Left cardiac atrium (tissue), 4 donors: ENCODE measurements at regions not wholly inside any gene's neighbourhood (a gene's known extent, or its start where the extent isn't known, plus 50 kb on each side); places are given as distances from the start of the nearest gene placed in this dataset.
"Not testable (repeated sequence)": the region's sequence is repeated elsewhere in the genome, so short reads cannot be mapped to it uniquely, and the experiment has no call there.

Source experiments
- ATAC-seq, 2 donors: fragments of 200-7000 bp; cut with Tn5 transposase; one replicate each; pipeline ENCODE4 v1.9.1; 2020; ENCODE audit warnings: mild to moderate bottlenecking in 2 of 2, moderate library complexity in 2 of 2
- DNase-seq: peaks from one replicate; pipeline ENCODE4 v3.0.0-alpha.2; 2020
- intact Hi-C, 2 donors: fragments of 100-400 bp; cut with DNase I; formaldehyde crosslinking; loops; one replicate each; pipeline versions ENCODE4 v1.14.1 to v1.15.1; 2022 to 2023
- donor health status: DM: no; HTN: yes; CAD: no.
- donor health status: DM: no; HTN: yes; CAD: no; lungs with severe emphysema.
- donor health status: DM: yes; HTN: yes; CAD: no.
- donor health status: Dilated cardiomyopathy.

DNA sequence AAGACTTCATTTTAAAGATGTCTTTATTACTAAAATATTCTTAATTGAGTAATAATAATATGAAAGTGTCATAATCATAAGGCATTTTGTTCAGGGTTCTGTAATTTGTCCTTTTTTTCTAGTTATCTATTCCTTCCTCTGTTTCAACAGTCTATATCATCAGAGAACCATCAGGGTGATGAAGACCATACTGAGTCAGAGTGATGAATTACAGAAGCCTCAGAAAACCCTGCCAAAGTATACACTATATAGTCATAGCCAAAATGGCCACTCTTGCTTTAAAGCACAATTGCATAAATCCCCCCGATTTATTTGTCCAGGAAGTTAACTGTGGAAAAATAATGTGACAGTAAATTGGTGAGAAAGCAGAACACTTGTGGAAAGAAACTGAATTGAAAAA is 735.0 kb downstream of the EPHA7 start:
- ATAC-seq = no peak
- intact Hi-C loops = no loop called here

GRCh38 chr6:92683748-92684147 is 735.6 kb downstream of the EPHA7 start:
- no peak for DNase-seq
- intact Hi-C loops = no loop called here
- no peak for ATAC-seq

More for the DNA sequence above, 735.0 kb downstream of the EPHA7 start:
- no peak for DNase-seq

DNA sequence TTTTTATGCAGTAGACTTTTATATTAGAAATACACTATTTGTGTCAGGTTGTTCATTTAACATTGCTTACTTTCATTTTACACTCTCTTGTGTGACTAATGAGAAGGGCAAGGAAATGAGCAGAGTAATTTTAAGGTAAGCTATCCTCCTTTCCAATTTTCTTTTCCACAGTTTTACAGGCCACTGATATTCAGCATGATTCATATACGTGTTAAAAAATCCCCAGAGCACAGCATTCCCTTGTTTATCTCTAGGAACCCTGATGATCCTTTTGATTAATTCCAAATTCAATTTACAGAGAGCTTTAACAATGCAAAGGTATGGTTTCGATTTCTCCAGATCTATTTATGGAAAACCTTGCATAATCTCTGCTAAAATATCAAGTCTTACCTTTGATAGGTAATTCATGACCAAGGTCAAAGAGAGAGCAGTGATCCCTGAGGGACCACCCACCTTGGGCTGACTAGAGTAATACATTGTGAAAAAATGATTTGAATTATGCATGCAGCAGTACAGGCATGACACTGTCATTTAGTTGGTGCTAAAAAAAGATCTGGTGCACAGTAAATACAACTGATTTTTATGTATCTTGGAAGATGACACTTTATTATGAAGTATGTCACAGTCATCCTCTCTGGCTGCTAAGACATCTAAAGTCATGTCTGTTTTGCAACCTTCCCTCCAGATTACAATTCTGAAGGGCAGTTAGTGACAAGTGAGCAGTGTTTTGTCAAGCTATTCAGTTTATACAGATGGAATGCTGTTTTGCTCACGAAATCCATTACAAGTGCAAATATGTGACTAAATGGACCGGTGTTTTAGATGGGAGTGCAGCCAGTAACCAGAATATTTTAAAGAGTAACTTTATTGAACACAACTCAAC is 736.6 kb downstream of the EPHA7 start:
- ATAC-seq (no peak), DNase-seq (no peak)
- intact Hi-C loops = no loop called here

DNA sequence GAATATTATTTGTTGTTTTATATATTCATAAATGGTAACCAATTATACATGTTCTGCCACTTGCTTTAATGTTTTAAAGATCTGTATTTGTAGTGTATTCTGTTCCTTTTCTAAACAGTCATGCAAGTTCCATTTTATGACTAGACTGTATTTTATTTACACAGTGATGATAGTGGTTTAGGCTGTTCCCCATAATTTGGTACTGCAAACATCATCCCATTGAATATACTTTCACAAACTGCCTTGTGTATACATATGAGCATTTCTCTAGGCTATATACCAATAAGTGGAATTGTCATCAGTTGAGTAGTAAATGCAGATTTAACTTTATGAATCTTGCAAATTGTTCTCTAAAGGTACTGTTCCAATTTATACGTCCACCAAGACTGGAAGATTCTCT is 738.0 kb downstream of the EPHA7 start:
- intact Hi-C loops = no loop called here
- no peak for DNase-seq
- no peak for ATAC-seq

GRCh38 chr6:92671462-92671861 is 747.9 kb downstream of the EPHA7 start:
- intact Hi-C loops, DNase-seq: not testable (repeated sequence)
- ATAC-seq = peak in 1 of 2 donors; percentile 17

DNA sequence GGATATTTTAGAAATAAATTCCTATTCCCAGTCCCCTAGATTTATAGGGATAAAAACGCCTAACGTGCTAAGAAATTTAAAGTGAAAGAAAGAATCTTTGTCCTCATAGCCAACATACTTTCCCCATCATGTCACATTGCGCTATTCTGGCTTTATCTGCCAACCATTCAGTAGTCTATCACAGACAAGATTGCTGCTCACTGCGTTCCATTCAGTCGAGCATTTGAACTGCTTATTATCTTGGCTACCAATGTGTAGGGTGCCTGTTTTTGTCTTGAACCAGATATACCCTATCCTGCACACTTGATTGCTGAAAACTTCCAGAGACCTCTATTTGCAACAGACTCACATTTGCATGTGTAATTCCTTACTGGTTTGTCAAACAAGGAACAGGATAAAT is 751.5 kb downstream of the EPHA7 start:
- DNase-seq (no peak), ATAC-seq (peak; percentile 54 to 73)
- intact Hi-C loops = no loop called here

- intact Hi-C loops = no loop called here
- no peak for DNase-seq
- ATAC-seq = no peak
Measured at GRCh38 chr6:92648364-92649086, 770.8 kb downstream of the EPHA7 start.

DNA sequence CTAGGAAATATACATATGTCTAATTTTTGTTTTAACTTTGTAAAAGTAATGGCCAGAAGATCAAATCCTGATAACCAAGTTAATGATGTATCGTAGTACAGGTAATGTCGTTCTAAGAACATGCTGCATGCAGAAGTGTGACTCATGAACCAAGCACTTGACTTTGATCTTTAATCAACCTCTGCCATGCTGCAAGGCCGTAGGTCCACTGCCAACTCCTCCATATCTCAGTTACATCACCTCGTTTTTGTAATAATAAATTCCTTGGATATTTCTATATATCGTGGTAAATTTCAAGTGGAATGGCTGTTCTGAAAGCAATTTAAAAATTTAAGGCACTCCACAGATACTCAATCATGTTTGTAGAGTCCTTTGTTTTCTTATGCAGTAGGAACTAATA is 771.7 kb downstream of the EPHA7 start:
- intact Hi-C loops = no loop called here
- ATAC-seq (peak in 1 of 2 donors; percentile 54), DNase-seq (no peak)

DNA sequence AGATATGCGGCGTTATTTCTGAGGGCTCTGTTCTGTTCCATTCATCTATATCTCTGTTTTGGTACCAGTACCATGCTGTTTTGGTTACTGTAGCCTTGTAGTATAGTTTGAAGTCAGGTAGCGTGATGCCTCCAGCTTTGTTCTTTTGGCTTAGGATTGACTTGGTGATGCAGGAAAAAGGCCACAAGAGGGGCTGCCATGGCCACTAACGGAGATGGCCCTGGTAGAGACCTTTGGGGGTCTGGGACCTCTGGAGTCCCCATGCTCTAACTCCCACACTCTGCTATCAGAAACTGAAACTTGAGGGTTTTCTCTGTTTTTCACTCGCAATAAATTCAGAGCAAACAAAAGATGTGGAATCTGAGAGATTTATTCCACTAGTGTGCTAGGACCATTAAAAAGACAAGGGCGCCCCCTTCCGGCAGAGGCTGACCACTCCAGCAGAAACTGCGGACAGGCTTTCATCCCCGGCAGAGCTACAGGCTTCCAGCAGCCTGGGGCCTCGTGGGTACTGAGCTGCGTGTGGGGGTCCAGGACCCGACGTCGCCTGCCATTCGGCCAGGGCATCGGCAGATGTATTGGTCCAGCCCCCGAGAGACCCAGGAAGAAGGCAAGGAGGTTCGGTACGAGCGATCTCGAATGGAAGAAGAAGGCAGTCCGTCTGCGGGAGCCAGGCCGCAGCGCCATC is 775.1 kb downstream of the EPHA7 start:
- DNase-seq (peak; percentile 30), ATAC-seq (peak in 1 of 2 donors; percentile 47)
- intact Hi-C loops = not testable (repeated sequence)

GRCh38 chr6:92635553-92636153 is 783.7 kb downstream of the EPHA7 start:
- DNase-seq (no peak), ATAC-seq (no peak)
- intact Hi-C loops = no loop called here

- DNase-seq = no peak
- intact Hi-C loops = no loop called here
- ATAC-seq = no peak
Measured at GRCh38 chr6:92634561-92634960, 784.8 kb downstream of the EPHA7 start.

DNA sequence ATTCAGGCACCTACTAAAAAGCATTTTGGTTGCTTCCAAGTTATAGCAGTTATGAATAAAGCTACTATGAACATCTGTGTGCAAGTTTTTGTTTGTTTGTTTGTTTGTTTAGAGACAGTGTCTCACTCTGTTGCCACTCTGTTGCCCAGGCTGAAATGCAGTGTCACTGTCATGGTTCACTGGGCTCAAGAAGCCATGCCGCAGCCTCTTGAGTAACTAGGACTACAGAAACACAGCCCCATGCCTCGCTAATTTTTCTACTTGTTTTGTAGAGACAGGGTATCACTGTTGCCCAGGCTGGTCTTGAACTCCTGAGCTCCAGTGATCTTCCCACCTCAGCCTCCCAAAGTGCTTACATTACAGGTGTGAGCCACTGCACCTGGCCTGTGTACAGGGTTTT is 795.9 kb downstream of the EPHA7 start:
- no peak for DNase-seq
- intact Hi-C loops = no loop called here
- ATAC-seq = no peak

- DNase-seq (no peak), ATAC-seq (no peak)
Measured at GRCh38 chr6:92617721-92618120, 801.6 kb downstream of the EPHA7 start.

GRCh38 chr6:92608751-92609150 is 810.6 kb downstream of the EPHA7 start:
- intact Hi-C loops = no loop called here
- ATAC-seq = no peak
- DNase-seq = no peak

More at GRCh38 chr6:92617721-92618120, 801.6 kb downstream of the EPHA7 start:
- intact Hi-C loops = no loop called here

DNA sequence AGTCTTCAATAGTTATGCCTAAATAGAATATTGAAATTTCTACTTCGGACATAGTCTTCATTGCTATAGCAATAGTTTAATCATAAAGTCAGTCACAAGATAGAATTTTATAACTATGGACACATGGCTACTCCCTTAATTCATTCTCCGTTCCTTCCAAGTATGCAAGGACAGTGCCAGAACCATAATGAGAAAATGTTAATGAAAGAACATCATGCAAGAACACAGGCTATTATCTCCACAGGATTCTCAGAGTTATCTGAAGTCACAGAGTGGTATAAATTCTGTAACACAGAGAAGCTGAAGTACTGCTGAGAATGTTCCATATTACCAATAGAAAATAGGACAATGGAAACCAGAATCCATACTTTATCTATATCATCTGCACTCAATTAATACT is 826.2 kb downstream of the EPHA7 start:
- DNase-seq (no peak), ATAC-seq (no peak)
- intact Hi-C loops = no loop called here

DNA sequence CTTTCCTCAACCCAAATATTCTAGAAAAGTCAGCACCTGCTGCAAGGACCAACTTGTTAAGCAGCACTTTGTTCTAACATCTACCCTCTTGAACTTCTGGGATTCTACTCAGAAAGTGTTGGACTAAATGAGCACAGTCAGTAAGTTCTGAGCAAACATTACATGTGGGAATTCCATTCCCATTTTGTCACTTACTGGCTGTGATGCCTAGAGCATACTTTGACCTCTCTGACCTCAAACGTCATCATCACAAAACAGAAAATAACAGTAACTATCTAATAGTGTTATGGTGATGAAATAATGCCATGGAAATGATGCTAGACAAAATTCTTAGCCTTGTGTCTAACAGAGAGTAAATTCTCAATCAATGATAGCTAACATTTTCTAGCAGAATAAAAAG is 829.4 kb downstream of the EPHA7 start:
- intact Hi-C loops = no loop called here
- ATAC-seq (peak in 1 of 2 donors; percentile 30), DNase-seq (no peak)

DNA sequence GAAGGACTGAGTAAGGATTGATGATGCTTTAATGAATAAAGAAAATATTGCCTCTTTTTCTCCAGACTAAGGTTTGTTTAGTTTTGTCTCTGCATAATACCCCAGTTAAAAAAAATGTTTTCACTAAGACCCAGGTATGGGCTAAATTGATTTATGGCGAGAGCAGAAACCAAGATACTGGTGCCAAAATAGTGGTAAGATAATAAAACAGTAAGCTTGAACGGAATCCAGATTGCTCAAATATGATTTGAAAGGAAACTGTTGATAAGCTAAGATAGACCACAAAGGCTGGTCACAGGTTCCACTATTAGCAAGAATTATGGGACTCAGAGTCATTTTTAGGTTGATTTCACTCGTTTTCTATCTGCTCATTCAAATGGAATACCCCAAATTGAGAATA is 831.2 kb downstream of the EPHA7 start:
- intact Hi-C loops = no loop called here
- ATAC-seq (no peak), DNase-seq (no peak)

GRCh38 chr6:92587525-92587924 is 831.8 kb downstream of the EPHA7 start:
- ATAC-seq (no peak), DNase-seq (no peak)
- intact Hi-C loops = no loop called here

GRCh38 chr6:92586236-92586977 is 833.0 kb downstream of the EPHA7 start:
- intact Hi-C loops = no loop called here
- DNase-seq (no peak), ATAC-seq (no peak)
